ENCODE measurements at regions not wholly inside any gene's neighbourhood (a gene's known extent, or its start where the extent isn't known, plus 50 kb on each side); places are given as distances from the start of the nearest gene placed in this dataset.

GRCh38 chr6:151682251-151682650 is 125.2 kb upstream of the ESR1 start:
- no peak for TF ChIP-seq CTCF (IDR thresholded peaks at IDR 0.05; ENCODE audit: insufficient read depth, low read length, poor library complexity, severe bottlenecking)
- TF ChIP-seq EZH2phosphoT487 (conservative IDR thresholded peaks at IDR 0.05; ENCODE audit: low read length): no peak

Data from SU-DHL-6 (cell line).